Mesenteric fat pad (tissue), 1 donor: ENCODE measurements at regions not wholly inside any gene's neighbourhood (a gene's known extent, or its start where the extent isn't known, plus 50 kb on each side); places are given as distances from the start of the nearest gene placed in this dataset.

ENCODE experiments used
- DNase-seq: peaks from one replicate; pipeline ENCODE4 v3.0.0-alpha.2; 2020; ENCODE audit warnings: low spot score
- donor health status: DM: yes; HTN: yes; CAD: no.

DNA sequence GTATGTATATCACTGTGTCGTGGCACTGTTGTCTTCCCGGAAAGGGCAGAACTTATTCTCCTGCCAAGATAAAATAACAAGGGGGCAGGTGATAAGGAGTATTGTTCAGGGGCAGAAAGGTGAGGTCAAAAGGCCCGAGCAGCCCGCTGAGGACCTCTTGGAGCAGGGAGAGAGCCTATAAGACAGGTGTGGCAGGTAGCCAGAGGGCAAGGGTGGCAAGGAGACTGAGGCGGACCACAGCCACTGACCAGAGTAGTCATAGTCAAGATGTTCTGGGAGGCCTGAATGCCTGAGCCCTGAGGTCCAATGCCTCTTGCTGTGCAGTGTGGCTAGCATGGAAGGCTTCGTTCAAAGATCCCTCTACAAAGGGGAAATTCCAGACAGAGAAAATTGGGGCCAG lies 172.3 kb upstream of the CHRNA7 start:
- DNase-seq, result no peak

GRCh38 chr15:31866248-31866647 lies 164.1 kb upstream of the CHRNA7 start:
- DNase-seq, result no peak

- no peak for DNase-seq
Measured at GRCh38 chr15:31867536-31868442, 162.5 kb upstream of the CHRNA7 start.

DNA sequence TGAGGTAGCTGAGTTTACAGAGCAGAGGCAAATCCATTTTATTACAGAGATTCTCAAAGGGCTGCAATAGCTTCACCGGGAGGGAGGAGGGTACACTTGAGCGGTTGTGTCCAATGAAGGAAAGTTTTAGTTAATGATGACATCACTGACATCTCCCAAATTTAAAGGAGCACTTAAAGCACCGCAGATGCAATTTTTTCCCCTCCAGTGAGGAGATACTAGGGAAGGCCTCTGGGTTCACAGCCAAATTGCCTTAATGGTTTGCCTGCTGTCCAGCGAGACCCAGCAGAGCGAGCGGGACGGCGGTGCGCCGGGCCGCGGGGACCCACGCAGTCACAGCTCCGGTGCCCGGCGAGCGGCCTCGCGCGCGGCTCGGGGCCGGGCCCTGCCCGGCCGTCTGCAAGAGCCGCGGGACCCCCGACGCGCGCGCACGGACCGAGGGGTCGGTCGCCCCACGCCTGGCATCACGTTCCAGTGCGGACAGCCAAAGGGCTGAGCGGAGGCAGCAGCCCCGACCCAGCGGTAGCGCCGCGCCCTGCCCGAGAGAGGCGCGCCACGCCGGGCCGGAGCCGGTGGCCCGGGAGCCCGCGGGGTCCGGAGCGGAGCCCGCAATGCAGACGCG lies 160.5 kb upstream of the CHRNA7 start:
- DNase-seq, result no peak

GRCh38 chr15:31870328-31871165 lies 159.8 kb upstream of the CHRNA7 start, which contains the start of gene OTUD7A:
Gene OTUD7A (minus strand): TSS chr15:31870673.
- DNase-seq, result peak; percentile 90

GRCh38 chr15:31871166-31871886 lies 159.0 kb upstream of the CHRNA7 start:
- DNase-seq, result no peak

- DNase-seq, result no peak
Measured at GRCh38 chr15:31871887-31872281, 158.4 kb upstream of the CHRNA7 start.

DNA sequence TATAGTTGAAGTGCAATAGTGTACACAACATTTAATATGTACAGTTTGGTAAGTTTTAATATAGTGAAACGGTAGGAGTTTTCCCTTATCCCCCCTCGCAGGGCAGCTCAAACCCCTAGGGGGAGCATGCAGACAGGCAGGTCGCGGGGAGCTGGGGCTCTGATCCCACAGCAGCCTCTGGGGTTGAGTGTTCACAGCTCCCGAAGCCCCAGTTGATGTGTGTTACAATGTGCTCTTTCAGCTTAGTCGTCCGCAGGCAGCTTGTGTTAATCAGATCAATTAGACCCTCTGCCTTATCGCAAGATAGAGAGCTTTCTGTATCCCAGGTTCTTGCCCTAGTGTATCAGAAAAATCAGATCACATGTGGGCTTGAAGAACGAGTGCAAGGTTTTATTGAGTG lies 143.1 kb upstream of the CHRNA7 start:
- DNase-seq, result no peak

- no peak for DNase-seq
Measured at GRCh38 chr15:31892513-31892912, 137.8 kb upstream of the CHRNA7 start.

DNA sequence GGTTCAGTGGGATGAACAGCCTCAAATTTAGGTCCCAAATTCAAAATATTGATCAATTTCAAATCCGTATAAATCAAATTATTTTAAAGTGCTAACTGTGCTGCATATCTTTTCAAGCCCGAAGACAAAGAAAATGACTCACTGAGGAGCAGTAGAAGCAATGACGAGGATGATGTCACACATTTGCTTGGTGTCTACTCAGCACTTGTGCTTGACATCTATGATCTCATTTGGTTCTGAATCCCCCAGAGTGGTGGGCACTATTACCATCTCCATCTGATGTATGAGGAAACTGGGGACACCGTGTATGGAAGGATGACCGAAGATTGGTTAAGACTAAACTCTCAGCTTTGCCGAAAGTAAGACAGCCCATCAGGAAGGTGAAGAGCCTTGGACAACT lies 136.5 kb upstream of the CHRNA7 start:
- no peak for DNase-seq

DNA sequence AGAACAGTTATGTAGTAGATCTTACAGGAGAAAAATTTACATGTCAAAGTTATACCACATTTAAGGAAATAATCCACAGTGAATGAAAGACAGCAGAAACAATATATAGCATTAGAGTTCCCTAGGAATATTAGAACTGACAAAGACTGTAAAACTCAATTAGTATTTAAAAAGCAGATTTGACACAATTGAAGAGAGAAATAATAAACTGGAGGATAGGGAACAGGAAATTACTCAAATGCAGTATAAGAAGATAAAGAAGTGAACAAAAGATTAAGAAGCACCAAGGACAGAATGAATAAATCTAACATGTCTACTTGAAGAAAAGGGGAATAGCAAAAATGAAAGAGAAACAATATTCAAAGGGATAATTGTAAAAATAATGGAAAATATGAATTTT lies 132.6 kb upstream of the CHRNA7 start:
- DNase-seq, result no peak

- no peak for DNase-seq
Measured at GRCh38 chr15:31901501-31901900, 128.8 kb upstream of the CHRNA7 start.

- DNase-seq, result no peak
Measured at GRCh38 chr15:31905054-31905453, 125.3 kb upstream of the CHRNA7 start.

DNA sequence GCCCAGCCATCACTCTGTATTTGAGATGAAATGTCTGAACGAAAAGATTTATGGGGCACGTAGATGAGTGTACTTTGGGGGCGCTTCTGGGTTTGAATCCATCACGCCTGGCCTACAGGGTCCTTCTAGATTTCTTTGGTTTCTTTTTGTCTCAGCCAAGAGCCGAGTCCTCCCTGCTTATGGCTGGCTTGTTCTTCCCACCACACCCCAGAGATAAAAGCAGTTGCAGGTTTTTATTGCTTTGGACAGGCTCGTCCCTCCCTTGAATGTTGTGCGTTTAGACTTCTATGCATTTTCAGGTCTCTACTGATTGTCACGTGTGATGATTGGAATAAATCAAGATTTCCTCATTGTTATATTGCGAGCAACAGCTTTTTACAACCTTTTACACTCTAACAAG lies 104.8 kb upstream of the CHRNA7 start:
- no peak for DNase-seq

GRCh38 chr15:31930967-31931366 lies 99.3 kb upstream of the CHRNA7 start:
- no peak for DNase-seq

GRCh38 chr15:31932576-31932975 lies 97.7 kb upstream of the CHRNA7 start:
- no peak for DNase-seq

- DNase-seq, result no peak
Measured at GRCh38 chr15:31934821-31935220, 95.5 kb upstream of the CHRNA7 start.

DNA sequence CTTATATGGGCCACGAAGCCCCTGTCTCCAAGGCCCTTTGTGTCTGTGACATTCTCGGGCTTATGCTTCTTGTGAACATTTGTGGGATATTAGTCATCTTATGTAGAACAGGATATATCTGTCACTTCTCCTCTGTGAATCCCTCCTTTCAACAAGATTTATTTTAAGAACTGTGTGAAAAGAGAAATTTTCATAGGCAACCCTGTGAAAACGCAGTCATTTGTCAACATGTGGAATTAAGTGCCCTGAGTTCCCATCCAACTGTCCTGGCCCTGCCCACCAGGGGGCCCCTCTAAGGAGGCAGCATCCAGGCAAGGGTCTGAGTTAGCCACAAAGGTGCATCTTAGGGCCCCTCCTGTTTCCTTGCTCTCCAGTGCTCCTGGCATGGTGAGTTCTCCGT lies 76.8 kb upstream of the CHRNA7 start:
- no peak for DNase-seq

DNA sequence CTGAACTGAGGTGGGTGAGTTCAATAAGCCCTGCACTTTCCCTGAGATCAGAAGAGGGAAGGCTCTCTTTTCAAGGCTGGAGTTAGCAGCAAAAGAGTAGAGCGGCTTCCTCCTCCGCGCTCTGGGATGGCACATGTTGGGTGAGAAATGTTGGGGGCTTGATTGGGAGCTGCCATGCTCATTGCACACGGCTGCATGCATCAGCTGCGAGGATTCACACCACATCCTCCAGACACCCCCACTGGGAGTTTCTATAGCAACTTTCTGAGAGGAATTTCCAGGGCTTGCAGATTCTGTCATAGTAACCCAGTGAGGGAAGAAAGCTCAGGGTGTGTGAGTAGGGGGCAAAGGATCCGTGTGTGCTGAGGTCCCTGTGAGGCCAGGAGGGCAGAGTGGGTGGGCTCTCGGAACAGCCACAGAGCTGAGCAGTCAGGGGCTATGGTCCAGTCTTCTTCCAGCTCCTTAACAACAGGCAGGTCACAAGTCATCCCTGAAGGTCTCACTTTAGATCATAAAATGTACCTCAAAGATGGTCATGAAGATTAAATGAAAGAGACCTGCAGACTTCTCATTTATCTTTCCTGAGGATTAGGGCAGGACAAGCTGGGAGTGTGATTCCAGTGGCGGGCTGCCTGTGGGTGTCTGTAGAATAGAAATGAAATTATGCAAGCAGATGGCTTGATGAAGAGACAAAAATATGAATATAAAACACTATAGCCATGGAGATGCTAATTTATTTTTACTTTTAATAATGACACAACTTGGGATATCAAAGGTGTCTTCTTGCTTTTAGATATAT lies 75.7 kb upstream of the CHRNA7 start:
- no peak for DNase-seq

GRCh38 chr15:31955734-31956133 lies 74.6 kb upstream of the CHRNA7 start:
- DNase-seq, result no peak
